ENCODE measurements at regions not wholly inside any gene's neighbourhood (a gene's known extent, or its start where the extent isn't known, plus 50 kb on each side); places are given as distances from the start of the nearest gene placed in this dataset.

DNA sequence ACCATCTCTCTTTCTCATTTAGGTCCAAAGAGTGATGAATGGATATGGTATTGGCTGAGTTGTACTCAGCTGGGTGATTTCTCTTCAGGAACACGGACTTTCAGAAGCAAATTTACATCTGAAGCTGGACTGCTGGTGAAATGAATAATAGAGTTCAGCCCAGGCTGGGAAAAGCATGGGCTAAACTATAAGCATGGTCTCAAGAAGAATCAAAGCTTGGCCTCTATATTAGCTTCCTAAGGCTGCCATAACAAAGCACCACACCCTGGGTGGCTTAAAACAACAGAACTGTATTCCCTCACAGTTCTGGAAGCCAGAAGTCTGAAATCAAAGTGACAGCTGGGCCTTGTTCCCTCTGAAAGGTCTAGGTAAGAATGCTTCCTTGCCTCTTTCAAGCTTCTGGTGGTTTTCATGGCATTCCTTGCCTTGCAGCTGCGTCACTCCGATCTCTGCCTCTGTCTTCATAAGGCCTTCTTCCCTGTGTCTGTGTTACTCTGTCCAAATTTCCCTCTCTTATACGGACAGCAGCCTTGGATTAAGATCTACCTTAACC lies 89.8 kb upstream of the CES5A start:
- H3K9me3 Mint-ChIP-seq, result peaks cover 3% of the 10 kb centered on the region
- no peak overlapping the region for H3K4me3 Mint-ChIP-seq
- H3K4me1 Mint-ChIP-seq, result peaks cover 41% of the 10 kb centered on the region
- no peak for DNase-seq (ENCODE audit: low spot score in 2 of 2, unreplicated experiment in 2 of 2)
- H3K27ac Mint-ChIP-seq, result peak overlapping the region; percentile 52
- TF ChIP-seq, protein P1, sequence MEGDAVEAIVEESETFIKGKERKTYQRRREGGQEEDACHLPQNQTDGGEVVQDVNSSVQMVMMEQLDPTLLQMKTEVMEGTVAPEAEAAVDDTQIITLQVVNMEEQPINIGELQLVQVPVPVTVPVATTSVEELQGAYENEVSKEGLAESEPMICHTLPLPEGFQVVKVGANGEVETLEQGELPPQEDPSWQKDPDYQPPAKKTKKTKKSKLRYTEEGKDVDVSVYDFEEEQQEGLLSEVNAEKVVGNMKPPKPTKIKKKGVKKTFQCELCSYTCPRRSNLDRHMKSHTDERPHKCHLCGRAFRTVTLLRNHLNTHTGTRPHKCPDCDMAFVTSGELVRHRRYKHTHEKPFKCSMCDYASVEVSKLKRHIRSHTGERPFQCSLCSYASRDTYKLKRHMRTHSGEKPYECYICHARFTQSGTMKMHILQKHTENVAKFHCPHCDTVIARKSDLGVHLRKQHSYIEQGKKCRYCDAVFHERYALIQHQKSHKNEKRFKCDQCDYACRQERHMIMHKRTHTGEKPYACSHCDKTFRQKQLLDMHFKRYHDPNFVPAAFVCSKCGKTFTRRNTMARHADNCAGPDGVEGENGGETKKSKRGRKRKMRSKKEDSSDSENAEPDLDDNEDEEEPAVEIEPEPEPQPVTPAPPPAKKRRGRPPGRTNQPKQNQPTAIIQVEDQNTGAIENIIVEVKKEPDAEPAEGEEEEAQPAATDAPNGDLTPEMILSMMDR (IDR thresholded peaks at IDR 0.05; ENCODE audit: unreplicated experiment), result no peak
- no peaks in the 10 kb centered on the region for H3K27me3 Mint-ChIP-seq (ENCODE audit: low read depth)
- H3K36me3 Mint-ChIP-seq, result no peaks in the 10 kb centered on the region

DNA sequence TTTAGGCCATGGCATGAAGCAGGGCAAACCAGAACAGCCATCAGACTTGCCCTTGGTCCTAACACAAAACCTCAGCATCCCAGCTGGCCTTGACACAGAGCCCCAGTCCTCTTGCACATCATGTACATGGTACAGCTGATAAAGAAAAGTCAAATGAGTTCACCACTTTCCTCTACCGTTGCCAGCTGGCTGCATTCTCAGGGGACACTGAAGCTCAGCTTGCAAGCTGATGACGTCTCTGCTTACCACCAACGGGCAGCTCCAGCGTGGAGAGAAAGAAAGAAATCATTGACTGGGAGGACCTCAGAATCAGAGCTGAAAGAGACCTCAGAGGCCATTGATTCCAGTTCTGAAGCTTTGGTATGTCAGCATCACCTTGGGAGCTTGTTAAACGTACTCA lies 80.7 kb upstream of the CES5A start:
- peaks cover 3% of the 10 kb centered on the region for H3K36me3 Mint-ChIP-seq
- H3K4me3 Mint-ChIP-seq, result no peak overlapping the region
- TF ChIP-seq, protein P1 (IDR thresholded peaks at IDR 0.05; ENCODE audit: unreplicated experiment), result no peak
- H3K27me3 Mint-ChIP-seq (ENCODE audit: low read depth), result no peaks in the 10 kb centered on the region
- H3K9me3 Mint-ChIP-seq, result peaks cover 24% of the 10 kb centered on the region
- no peak overlapping the region for H3K27ac Mint-ChIP-seq
- peaks cover 3% of the 10 kb centered on the region for H3K4me1 Mint-ChIP-seq
- DNase-seq (ENCODE audit: low spot score in 2 of 2, unreplicated experiment in 2 of 2), result no peak

DNA sequence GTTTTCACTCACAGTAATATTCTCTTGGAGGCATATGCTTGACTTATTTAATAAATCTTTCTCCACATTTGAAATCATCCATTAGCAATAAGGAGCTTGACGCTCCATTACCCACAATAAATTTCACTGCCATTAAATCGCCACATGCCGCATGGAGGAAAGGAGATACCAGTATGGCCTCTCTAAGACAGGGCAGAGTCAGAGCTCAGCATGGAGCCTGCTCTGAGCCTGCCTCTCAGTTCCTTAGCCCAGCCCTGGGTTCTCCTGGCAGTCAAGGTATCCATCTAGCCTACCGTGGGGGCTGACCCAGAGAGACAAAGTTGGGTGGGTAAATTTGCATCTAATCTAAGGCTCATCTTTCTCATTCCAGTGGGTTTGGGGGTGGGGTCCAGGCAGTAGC lies 80.3 kb upstream of the CES5A start:
- Mint-ChIP-seq H3K4me3 (no peak overlapping the region), H3K27me3 (ENCODE audit: low read depth) (no peaks in the 10 kb centered on the region), H3K27ac (no peak overlapping the region), H3K9me3 (peaks cover 26% of the 10 kb centered on the region), H3K4me1 (peaks cover 3% of the 10 kb centered on the region), H3K36me3 (peaks cover 4% of the 10 kb centered on the region)
- DNase-seq (ENCODE audit: low spot score in 2 of 2, unreplicated experiment in 2 of 2), result no peak
- TF ChIP-seq, protein P1 (IDR thresholded peaks at IDR 0.05; ENCODE audit: unreplicated experiment), result no peak

DNA sequence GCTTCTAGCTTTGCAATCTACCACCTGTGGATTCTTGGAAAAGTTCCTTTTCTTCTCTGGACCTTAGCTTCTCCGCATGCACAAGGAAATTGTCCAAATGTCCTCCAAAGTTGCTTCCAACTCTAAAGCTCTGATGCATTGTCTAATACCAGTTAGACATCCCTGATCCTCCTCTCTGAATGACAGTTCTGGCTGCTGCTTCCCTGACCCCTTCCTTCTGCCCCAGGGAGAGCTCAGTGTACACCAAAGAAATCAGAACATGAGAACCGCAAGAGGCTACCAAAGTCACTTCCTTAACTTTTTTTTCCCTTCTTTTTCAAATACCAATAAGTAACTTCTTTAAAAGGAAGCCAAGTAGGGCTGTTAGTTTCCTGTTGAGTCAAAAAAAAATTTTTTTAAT lies 79.7 kb upstream of the CES5A start:
- TF ChIP-seq, protein P1 (IDR thresholded peaks at IDR 0.05; ENCODE audit: unreplicated experiment), result no peak
- Mint-ChIP-seq H3K9me3 (peaks cover 25% of the 10 kb centered on the region), H3K27ac (no peak overlapping the region), H3K27me3 (ENCODE audit: low read depth) (no peaks in the 10 kb centered on the region), H3K36me3 (peaks cover 6% of the 10 kb centered on the region), H3K4me3 (no peak overlapping the region), H3K4me1 (peaks cover 3% of the 10 kb centered on the region)
- DNase-seq (ENCODE audit: low spot score in 2 of 2, unreplicated experiment in 2 of 2), result no peak

DNA sequence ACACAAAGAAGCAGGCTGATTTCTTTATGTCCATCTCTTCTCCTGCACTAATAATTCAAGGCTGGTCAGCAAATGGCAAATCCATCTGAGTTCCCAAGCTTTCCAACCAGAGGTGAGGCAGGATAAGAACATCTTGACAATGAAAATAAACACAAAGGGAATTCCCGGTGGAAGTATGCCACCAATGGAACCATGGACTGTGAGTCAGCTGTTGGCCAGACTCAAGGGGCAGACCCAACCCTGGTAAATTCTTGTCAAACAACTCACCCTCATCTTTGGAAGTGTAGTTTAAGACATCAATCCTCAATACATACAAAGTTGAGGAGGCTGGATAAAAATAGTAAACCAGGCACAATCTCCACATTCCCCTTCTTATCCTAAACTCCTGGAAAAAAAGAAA lies 74.3 kb upstream of the CES5A start:
- Mint-ChIP-seq H3K9me3 (peaks cover 15% of the 10 kb centered on the region), H3K27ac (no peak overlapping the region), H3K4me3 (no peak overlapping the region), H3K27me3 (ENCODE audit: low read depth) (no peaks in the 10 kb centered on the region), H3K4me1 (peaks cover 34% of the 10 kb centered on the region), H3K36me3 (peaks cover 5% of the 10 kb centered on the region)
- TF ChIP-seq, protein P1 (IDR thresholded peaks at IDR 0.05; ENCODE audit: unreplicated experiment), result no peak
- DNase-seq (ENCODE audit: low spot score in 2 of 2, unreplicated experiment in 2 of 2), result no peak

DNA sequence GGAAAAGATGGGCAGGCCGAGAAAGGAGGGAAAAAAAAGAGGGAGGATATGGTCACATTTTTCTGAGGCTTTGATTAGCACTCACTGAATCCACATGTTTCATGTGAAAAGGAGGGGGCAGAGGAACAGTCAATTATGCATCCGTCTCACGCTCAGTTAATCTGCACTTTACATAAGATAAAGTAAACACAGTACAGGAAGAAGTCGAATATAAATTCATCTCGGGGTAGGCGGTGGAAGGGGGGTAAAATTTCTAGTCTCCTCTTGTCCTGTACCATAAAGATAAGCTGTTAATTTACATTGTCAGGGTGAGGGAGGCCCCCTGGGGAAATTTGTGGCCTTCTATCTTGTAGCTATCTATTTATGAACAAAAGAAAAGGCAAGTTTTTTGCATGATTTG lies 73.1 kb upstream of the CES5A start:
- H3K4me3 Mint-ChIP-seq, result no peak overlapping the region
- TF ChIP-seq, protein P1 (IDR thresholded peaks at IDR 0.05; ENCODE audit: unreplicated experiment), result no peak
- H3K9me3 Mint-ChIP-seq, result peaks cover 15% of the 10 kb centered on the region
- peaks cover 2% of the 10 kb centered on the region for H3K27me3 Mint-ChIP-seq (ENCODE audit: low read depth)
- peaks cover 34% of the 10 kb centered on the region for H3K4me1 Mint-ChIP-seq
- peaks cover 5% of the 10 kb centered on the region for H3K36me3 Mint-ChIP-seq
- H3K27ac Mint-ChIP-seq, result peak overlapping the region; percentile 21
- DNase-seq (ENCODE audit: low spot score in 2 of 2, unreplicated experiment in 2 of 2), result no peak
